ENCODE measurements at regions not wholly inside any gene's neighbourhood (a gene's known extent, or its start where the extent isn't known, plus 50 kb on each side); places are given as distances from the start of the nearest gene placed in this dataset.

GRCh38 chr22:22397875-22398524, 110.5 kb downstream of the ZNF280B start (continued):
- TF ChIP-seq POLR2AphosphoS5 (IDR thresholded peaks at IDR 0.05; ENCODE audit: low read depth, low read length) (no peak), RFX5 (IDR thresholded peaks at IDR 0.05; ENCODE audit: borderline replicate concordance, low read depth, low read length) (no peak), JUN (IDR thresholded peaks at IDR 0.05; ENCODE audit: low read depth, low read length) (no peak)
- TF ChIP-seq, protein P1, sequence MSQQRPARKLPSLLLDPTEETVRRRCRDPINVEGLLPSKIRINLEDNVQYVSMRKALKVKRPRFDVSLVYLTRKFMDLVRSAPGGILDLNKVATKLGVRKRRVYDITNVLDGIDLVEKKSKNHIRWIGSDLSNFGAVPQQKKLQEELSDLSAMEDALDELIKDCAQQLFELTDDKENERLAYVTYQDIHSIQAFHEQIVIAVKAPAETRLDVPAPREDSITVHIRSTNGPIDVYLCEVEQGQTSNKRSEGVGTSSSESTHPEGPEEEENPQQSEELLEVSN (IDR thresholded peaks at IDR 0.05) = no peak

All from H1 (cell line).